Neural cell (in vitro differentiated cells): ENCODE measurements at regions not wholly inside any gene's neighbourhood (a gene's known extent, or its start where the extent isn't known, plus 50 kb on each side); places are given as distances from the start of the nearest gene placed in this dataset.

Experiments
- H2AFZ ChIP-seq: fragments of 200-600, 300-800 bp; sonication (generic), shearing (Covaris generic); 2 replicates; pipeline ENCODE4 v1.6.0; 2014; ENCODE audit warnings: low read depth, mild to moderate bottlenecking, antibody characterized with exemption, low read length, moderate library complexity
- H3F3A ChIP-seq: fragments of 200-600 bp; shearing (Covaris generic); 2 replicates; pipeline ENCODE4 v1.6.1; 2016; ENCODE audit warnings: mild to moderate bottlenecking, moderate library complexity, mixed read lengths, antibody characterized with exemption, low read length; ENCODE audit not compliant: insufficient read depth, poor library complexity, severe bottlenecking
- H3K27ac ChIP-seq: fragments of 200-600, 300-800 bp; sonication (generic), shearing (Covaris generic); 2 replicates; pipeline ENCODE4 v1.5.1; 2014; ENCODE audit warnings: mild to moderate bottlenecking, low read length, moderate library complexity
- H3K27me3 ChIP-seq: fragments of 300-800, 200-600 bp; sonication (generic), shearing (Covaris generic); 2 replicates; pipeline ENCODE4 v1.6.0; 2014; ENCODE audit warnings: mild to moderate bottlenecking, low read depth, low read length, moderate library complexity; ENCODE audit not compliant: insufficient read depth
- H3K36me3 ChIP-seq: fragments of 300-800, 200-600 bp; sonication (generic), shearing (Covaris generic); 2 replicates; pipeline ENCODE4 v1.5.1; 2014; ENCODE audit warnings: mild to moderate bottlenecking, antibody characterized with exemption, low read length, moderate library complexity; ENCODE audit not compliant: insufficient read depth
- H3K4me2 ChIP-seq: fragments of 300-800, 200-600 bp; sonication (generic), shearing (Covaris generic); 2 replicates; pipeline ENCODE4 v1.6.0; 2014; ENCODE audit warnings: mild to moderate bottlenecking, low read length
- H3K4me3 ChIP-seq: fragments of 300-800, 200-600 bp; sonication (generic), shearing (Covaris generic); 2 replicates; pipeline ENCODE4 v1.5.1; 2014; ENCODE audit warnings: mild to moderate bottlenecking, low read length, moderate library complexity
- H3K79me2 ChIP-seq: fragments of 200-600 bp; shearing (Covaris generic); replicated peaks from 2 replicates; pipeline ENCODE4 v1.6.0; 2014; ENCODE audit warnings: mild to moderate bottlenecking, low read length, moderate library complexity; ENCODE audit not compliant: insufficient read depth
- H3K9ac ChIP-seq: fragments of 300-800, 200-600 bp; sonication (generic), shearing (Covaris generic); 2 replicates; pipeline ENCODE4 v1.6.1; 2016; ENCODE audit warnings: mild to moderate bottlenecking, low read length, mixed read lengths
- H3K9me2 ChIP-seq: fragments of 200-600 bp; shearing (Covaris generic); 2 replicates; pipeline ENCODE4 v1.6.1; 2016; ENCODE audit warnings: mild to moderate bottlenecking, low read length, mixed read lengths; ENCODE audit not compliant: insufficient read depth
- H3K9me3 ChIP-seq: fragments of 200-600, 300-800 bp; sonication (generic), shearing (Covaris generic); 2 replicates; pipeline ENCODE4 v1.6.1; 2016; ENCODE audit warnings: mild to moderate bottlenecking, mixed run types, low read length, moderate library complexity, mixed read lengths
- H4K20me1 ChIP-seq: fragments of 200-600 bp; shearing (Covaris generic); 2 replicates; pipeline ENCODE4 v1.6.1; 2016; ENCODE audit warnings: mild to moderate bottlenecking, mixed run types; ENCODE audit not compliant: insufficient read depth
- CTCF ChIP-seq: fragments of 450-650 bp; IDR thresholded peaks from 2 replicates; pipeline ENCODE4 v1.5.1; 2014; ENCODE audit warnings: antibody characterized with exemption, mild to moderate bottlenecking, moderate library complexity; ENCODE audit not compliant: poor library complexity, severe bottlenecking
- EP300 ChIP-seq: fragments of 450-650 bp; conservative IDR thresholded peaks from 2 replicates; pipeline ENCODE4 v1.6.1; 2014; ENCODE audit warnings: antibody characterized with exemption, mild to moderate bottlenecking, moderate library complexity; ENCODE audit not compliant: poor library complexity, severe bottlenecking
- EZH2 ChIP-seq: fragments of 200-600, 300-800 bp; shearing (Covaris generic), sonication (generic); IDR thresholded peaks from 2 replicates; pipeline ENCODE4 v1.6.1; 2014; ENCODE audit warnings: antibody characterized with exemption, low read length, borderline replicate concordance, mild to moderate bottlenecking; ENCODE audit not compliant: insufficient read depth, poor library complexity, severe bottlenecking
- MXI1 ChIP-seq: fragments of 450-650 bp; conservative IDR thresholded peaks from 2 replicates; pipeline ENCODE4 v1.6.1; 2014; ENCODE audit warnings: antibody characterized with exemption, mild to moderate bottlenecking; ENCODE audit not compliant: poor library complexity, severe bottlenecking
- POLR2AphosphoS5 ChIP-seq: IDR thresholded peaks from 2 replicates; pipeline ENCODE4 v1.6.1; 2012
- RAD21 ChIP-seq: fragments of 450-650 bp; conservative IDR thresholded peaks from 2 replicates; pipeline ENCODE4 v1.6.1; 2014; ENCODE audit warnings: antibody characterized with exemption, mild to moderate bottlenecking, moderate library complexity
- REST ChIP-seq: IDR thresholded peaks from 2 replicates; pipeline ENCODE4 v1.6.1; 2012; ENCODE audit warnings: borderline replicate concordance
- SMC3 ChIP-seq: fragments of 450-650 bp; conservative IDR thresholded peaks from 2 replicates; pipeline ENCODE4 v1.6.1; 2014; ENCODE audit warnings: antibody characterized with exemption, mild to moderate bottlenecking, moderate library complexity; ENCODE audit not compliant: poor library complexity
- TAF1 ChIP-seq: IDR thresholded peaks from 2 replicates; pipeline ENCODE4 v1.6.1; 2012; ENCODE audit warnings: low read depth

DNA sequence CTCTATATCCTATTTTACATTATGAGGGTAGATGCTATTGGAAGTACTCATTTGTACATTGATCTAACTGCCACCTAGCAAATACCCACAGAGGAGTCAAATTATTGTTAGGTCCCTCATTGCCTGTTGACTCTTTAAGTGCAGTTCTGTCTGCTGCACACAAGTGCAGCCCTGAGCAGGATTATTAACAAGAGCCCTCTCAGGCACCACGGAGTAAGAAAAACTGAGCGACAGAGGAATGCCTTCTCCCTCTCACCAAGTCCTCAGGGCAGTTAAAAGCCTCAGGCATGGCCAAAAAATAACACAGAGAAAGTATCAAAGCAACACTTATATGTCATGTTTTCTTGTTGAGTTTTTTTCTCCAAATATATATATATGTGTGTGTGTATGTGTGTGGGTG, 340.0 kb upstream of the NRG3 start:
- Histone ChIP-seq H3K9ac (no peak overlapping the region), H3K4me2 (no peak overlapping the region), H2AFZ (no peak overlapping the region), H3K9me2 (no peaks in the 10 kb centered on the region), H3K27me3 (no peaks in the 10 kb centered on the region), H3F3A (no peaks in the 10 kb centered on the region), H4K20me1 (no peaks in the 10 kb centered on the region), H3K9me3 (no peaks in the 10 kb centered on the region), H3K27ac (no peak overlapping the region), H3K4me3 (no peak overlapping the region), H3K36me3 (no peaks in the 10 kb centered on the region), H3K79me2 (no peaks in the 10 kb centered on the region)
- TF ChIP-seq SMC3 (no peak), EZH2 (no peak), REST (no peak), POLR2AphosphoS5 (no peak), CTCF (no peak), EP300 (no peak), MXI1 (no peak), RAD21 (no peak), TAF1 (no peak)

GRCh38 chr10:81541517-81541916, 333.5 kb upstream of the NRG3 start:
- TF ChIP-seq SMC3: no peak
- TF ChIP-seq REST: no peak
- no peak for TF ChIP-seq CTCF
- TF ChIP-seq RAD21: no peak
- no peak for TF ChIP-seq TAF1
- TF ChIP-seq EP300: no peak
- Histone ChIP-seq H3K27me3 (no peaks in the 10 kb centered on the region), H3K27ac (no peak overlapping the region), H3K4me2 (no peak overlapping the region), H3K79me2 (no peaks in the 10 kb centered on the region), H3K9me3 (no peaks in the 10 kb centered on the region), H3K4me3 (no peak overlapping the region), H3K36me3 (no peaks in the 10 kb centered on the region), H3K9ac (no peak overlapping the region), H3K9me2 (no peaks in the 10 kb centered on the region), H3F3A (no peaks in the 10 kb centered on the region), H4K20me1 (no peaks in the 10 kb centered on the region), H2AFZ (no peak overlapping the region)
